HAP-1 (cell line): ENCODE measurements at regions not wholly inside any gene's neighbourhood (a gene's known extent, or its start where the extent isn't known, plus 50 kb on each side); places are given as distances from the start of the nearest gene placed in this dataset.
"Not testable (repeated sequence)": the region's sequence is repeated elsewhere in the genome, so short reads cannot be mapped to it uniquely, and the experiment has no call there.

Experiments
- DNase-seq, 2 experiments: peaks; one replicate each; pipeline ENCODE4 v3.0.0-alpha.2; 2016 to 2020; ENCODE audit warnings: low spot score in 2 of 2
- H3K27me3 ChIP-seq: fragments of 250-450 bp; sonication (Bioruptor Pico); 2 replicates; pipeline ENCODE4 v1.5.1; 2020; ENCODE audit warnings: low read depth, mild to moderate bottlenecking, moderate library complexity
- H3K36me3 ChIP-seq: fragments of 250-450 bp; sonication (Bioruptor Pico); replicated peaks from 2 replicates; pipeline ENCODE4 v1.5.1; 2020; ENCODE audit warnings: mild to moderate bottlenecking
- H3K4me1 ChIP-seq: fragments of 250-450 bp; sonication (Bioruptor Pico); 2 replicates; pipeline ENCODE4 v1.5.1; 2020; ENCODE audit warnings: mild to moderate bottlenecking
- H3K4me3 ChIP-seq: fragments of 250-450 bp; sonication (Bioruptor Pico); 2 replicates; pipeline ENCODE4 v1.5.1; 2020; ENCODE audit warnings: mild to moderate bottlenecking, moderate library complexity
- H3K9me3 ChIP-seq: fragments of 250-450 bp; sonication (Bioruptor Pico); 2 replicates; pipeline ENCODE4 v1.5.1; 2020; ENCODE audit warnings: mild to moderate bottlenecking, moderate library complexity
- in situ Hi-C: fragments of 300-500 bp; cut with MboI; formaldehyde crosslinking; loops from 3 replicates; pipeline ENCODE4 v1.14.3; 2020; ENCODE audit warnings: low sequenced_read_pairs, inconsistent platforms, mixed read lengths

DNA sequence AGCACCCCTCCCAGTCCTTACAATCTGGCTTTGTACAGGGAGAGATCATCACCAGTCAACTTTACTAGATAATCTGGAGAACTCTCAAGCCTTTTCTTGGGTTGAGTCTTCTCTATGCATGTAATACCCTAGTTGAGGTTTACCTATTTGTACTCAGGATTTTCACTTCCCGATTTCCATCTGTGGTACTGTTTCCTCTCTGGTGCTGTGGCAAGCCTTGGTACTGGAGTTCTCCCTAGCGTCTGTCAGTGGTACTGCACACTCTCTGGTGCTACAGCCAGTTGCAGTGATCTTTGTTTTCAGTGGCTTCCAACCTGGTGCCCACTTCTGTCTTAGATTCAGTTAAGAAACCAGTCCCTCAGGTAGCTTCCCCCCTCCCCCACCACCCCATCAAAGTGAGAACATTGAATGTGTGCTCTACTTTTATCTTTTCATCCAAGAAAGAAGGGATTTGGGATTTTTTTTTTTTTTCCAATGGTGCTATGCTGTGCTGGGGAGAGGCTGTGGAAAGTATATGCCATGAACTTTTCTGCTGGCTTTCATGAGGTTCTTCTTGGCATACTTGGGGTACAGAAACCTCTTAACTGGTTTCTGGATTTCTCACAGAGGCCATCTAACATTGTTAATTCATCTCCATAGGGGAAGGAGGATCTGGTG is 69.4 kb upstream of the EVL start:
- DNase-seq: peak; percentile 24 to 76

GRCh38 chr14:99996951-99997571 is 68.2 kb upstream of the EVL start:
- H3K27me3 ChIP-seq: no peaks in the 10 kb centered on the region
- no peaks in the 10 kb centered on the region for H3K4me1 ChIP-seq
- no peaks in the 10 kb centered on the region for H3K36me3 ChIP-seq
- DNase-seq: no peak
- H3K4me3 ChIP-seq: no peak overlapping the region
- no peaks in the 10 kb centered on the region for H3K9me3 ChIP-seq
- in situ Hi-C loops: no loop called here

More for the DNA sequence above, 69.4 kb upstream of the EVL start:
- Histone ChIP-seq H3K4me3 (no peak overlapping the region), H3K4me1 (no peaks in the 10 kb centered on the region), H3K9me3 (no peaks in the 10 kb centered on the region), H3K27me3 (no peaks in the 10 kb centered on the region), H3K36me3 (no peaks in the 10 kb centered on the region)
- in situ Hi-C loops: no loop called here

DNA sequence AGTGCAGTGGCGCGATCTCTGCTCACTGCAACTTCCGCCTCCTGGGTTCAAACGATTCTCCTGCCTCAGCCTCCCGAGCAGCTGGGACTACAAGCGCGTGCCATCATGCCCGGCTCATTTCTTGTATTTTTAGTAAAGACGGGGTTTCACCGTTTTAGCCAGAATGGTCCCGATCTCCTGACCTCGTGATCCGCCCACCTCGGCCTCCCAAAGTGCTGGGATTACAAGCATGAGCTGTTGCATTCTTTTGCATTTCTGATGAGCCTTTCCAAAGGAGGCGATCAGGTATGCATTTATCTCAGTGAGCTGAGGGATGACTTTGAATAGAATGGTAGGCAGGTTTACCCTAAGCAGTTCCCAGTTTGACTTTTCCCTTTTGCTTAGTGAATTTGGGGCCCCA is 64.8 kb upstream of the EVL start:
- H3K4me1 ChIP-seq, DNase-seq, H3K27me3 ChIP-seq, H3K36me3 ChIP-seq, H3K4me3 ChIP-seq, in situ Hi-C loops: not testable (repeated sequence)
- H3K9me3 ChIP-seq: peaks cover 18% of the 10 kb centered on the region

DNA sequence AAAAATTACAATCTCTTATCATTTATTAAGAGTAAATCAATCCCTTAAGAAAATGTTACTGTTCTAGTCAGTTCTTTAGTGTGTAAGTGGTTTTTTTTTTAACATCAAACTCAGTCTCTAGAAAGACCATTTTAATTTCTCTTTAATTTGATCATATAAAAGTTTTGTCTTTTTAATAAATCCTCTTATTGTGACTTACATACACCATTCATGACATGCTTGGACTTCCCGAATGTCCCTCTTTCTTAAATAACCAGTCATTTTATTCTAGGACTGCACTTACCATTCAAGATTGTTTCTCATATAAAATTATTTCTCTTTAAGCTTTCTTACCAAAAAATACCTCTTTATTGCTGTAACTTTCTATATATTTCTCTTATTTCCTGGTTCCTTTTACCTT is 60.8 kb upstream of the EVL start:
- Histone ChIP-seq H3K27me3 (no peaks in the 10 kb centered on the region), H3K9me3 (peaks cover 20% of the 10 kb centered on the region), H3K4me3 (no peak overlapping the region), H3K36me3 (no peaks in the 10 kb centered on the region), H3K4me1 (no peaks in the 10 kb centered on the region)
- DNase-seq: no peak
- in situ Hi-C loops: no loop called here

DNA sequence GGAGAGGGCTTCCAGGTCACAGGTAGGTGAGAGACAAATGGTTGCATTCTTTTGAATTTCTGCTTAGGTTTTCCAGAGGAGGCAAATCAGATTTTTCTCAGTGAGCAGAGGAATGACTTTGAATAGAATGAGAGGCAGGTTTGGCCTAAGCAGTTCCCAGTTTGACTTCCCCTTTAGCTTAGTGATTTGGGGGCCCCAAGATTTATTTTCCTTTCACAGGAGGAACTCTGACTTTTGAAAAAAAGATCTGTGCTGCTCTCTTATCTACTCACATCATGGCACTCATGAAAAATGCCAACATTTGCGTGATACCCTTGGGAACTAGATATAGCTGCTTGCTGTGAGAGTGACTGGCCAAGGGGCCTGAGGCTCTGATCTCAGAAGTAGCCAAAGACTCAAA is 58.0 kb upstream of the EVL start:
- no peaks in the 10 kb centered on the region for H3K36me3 ChIP-seq
- no peaks in the 10 kb centered on the region for H3K27me3 ChIP-seq
- DNase-seq: no peak
- no peaks in the 10 kb centered on the region for H3K4me1 ChIP-seq
- in situ Hi-C loops: no loop called here
- H3K4me3 ChIP-seq: no peak overlapping the region
- peaks cover 20% of the 10 kb centered on the region for H3K9me3 ChIP-seq

DNA sequence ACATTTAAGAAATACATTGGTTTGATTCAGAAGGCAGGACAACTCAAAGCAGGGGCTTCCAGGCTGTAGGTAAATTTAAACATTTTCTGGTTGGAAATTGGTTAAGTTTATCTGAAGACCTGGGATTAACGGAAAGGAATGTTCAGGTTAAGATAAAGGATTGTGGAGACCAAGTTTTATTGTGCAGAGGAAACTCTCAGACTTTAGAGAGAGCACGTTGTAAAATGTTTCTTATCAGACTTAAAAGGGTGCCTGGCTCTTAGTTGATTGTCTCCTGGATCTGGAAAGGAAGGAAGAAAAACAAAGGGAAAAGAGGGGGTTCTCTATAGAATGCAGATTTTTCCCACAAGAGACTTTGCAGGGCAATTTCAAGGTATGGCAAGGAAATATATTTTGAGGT is 55.4 kb upstream of the EVL start:
- in situ Hi-C loops, H3K36me3 ChIP-seq, H3K4me3 ChIP-seq, H3K27me3 ChIP-seq, H3K9me3 ChIP-seq, DNase-seq, H3K4me1 ChIP-seq: not testable (repeated sequence)

DNA sequence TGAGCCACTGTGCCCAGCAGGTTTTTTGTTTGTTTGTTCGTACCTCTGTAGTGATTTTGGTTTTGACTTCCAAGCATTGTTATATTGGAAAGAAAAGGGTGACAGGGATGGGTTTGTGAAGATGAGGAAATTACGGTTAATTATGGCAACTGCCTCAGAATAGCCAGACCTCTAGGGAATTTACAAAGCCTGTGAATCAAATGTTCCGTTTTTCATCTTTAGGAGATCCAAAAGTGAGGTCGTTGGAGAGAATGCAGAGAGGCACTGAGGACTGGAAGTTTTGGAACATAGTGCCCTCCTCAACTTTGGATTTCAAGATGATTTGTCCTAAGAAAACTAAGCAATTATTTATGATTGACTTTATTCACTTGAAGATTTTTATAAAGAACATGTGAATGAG is 54.5 kb upstream of the EVL start:
- Histone ChIP-seq H3K4me1 (no peaks in the 10 kb centered on the region), H3K27me3 (no peaks in the 10 kb centered on the region), H3K36me3 (no peaks in the 10 kb centered on the region), H3K4me3 (no peak overlapping the region), H3K9me3 (no peaks in the 10 kb centered on the region; the same call in 1 of the 2 replicates)
- in situ Hi-C loops: no loop called here
- DNase-seq: no peak

- in situ Hi-C loops: no loop called here
- no peaks in the 10 kb centered on the region for H3K27me3 ChIP-seq
- no peaks in the 10 kb centered on the region for H3K9me3 ChIP-seq
- no peak for DNase-seq
- H3K36me3 ChIP-seq: no peaks in the 10 kb centered on the region
- no peaks in the 10 kb centered on the region for H3K4me1 ChIP-seq
- no peak overlapping the region for H3K4me3 ChIP-seq
Observed at GRCh38 chr14:100011628-100012325, 53.4 kb upstream of the EVL start.

DNA sequence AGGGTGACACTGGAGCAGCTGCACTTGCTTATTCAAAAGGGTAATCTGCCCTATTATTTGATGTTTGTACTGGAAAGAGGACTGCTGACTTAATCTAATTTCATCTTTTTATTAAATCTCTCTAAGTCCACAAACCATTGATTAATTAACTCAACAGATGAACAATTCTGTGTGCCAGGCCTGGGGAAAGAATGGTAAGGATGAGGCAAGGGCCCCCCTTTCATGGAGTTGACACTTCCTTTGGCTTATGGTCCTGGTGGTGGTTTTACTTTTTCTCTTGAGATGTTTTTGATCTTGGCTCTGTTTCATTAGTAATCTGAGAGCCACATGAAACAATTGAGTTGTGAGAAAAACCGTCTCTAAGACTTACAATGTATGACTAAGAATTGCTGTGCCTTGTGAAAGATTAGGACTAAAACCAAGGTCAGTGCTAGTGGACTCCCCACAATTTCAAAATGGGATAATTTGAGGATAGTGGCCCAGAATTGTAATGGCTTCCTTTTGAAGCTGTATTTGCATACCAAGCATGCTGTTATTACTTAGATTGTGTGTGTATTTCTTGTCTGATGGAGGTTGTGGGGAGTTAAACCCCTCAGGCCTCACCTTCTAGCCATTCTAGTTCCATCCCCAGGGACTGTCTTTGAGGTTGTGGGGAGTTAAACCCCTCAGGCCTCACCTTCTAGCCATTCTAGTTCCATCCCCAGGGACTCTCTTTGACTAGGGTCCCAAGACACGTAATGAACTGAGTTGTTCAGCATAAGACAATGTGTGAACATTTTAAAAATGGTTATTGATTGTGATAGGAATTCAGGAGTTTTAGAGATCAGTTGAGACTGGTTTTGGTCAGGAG is 52.5 kb upstream of the EVL start:
- no peak for DNase-seq
- in situ Hi-C loops: no loop called here
- Histone ChIP-seq H3K4me3 (no peak overlapping the region), H3K36me3 (no peaks in the 10 kb centered on the region), H3K27me3 (no peaks in the 10 kb centered on the region), H3K9me3 (no peaks in the 10 kb centered on the region), H3K4me1 (no peaks in the 10 kb centered on the region)

DNA sequence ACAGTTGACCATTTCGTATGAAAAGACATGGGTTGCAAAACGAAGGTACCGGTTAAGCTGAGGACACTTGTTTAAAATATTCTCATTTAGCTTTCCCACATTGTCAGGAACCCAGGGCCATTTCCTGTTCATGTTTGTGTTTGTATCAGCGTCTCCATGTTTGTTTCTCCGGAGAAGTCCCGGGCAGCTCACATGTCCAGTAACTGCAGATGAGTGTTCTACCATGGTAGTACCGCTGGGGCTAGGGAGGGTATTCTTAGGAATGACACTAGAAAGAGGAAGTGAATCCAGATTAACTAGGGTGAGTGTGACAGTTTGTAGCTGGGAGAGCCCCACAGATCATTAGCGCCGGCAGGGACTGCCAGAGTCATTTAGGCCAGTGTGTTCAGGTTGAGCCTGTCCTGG is 50.0 kb upstream of the EVL start:
- in situ Hi-C loops: no loop called here
- Histone ChIP-seq H3K4me3 (no peak overlapping the region), H3K36me3 (no peaks in the 10 kb centered on the region), H3K27me3 (no peaks in the 10 kb centered on the region), H3K9me3 (no peaks in the 10 kb centered on the region), H3K4me1 (no peaks in the 10 kb centered on the region; the same call in 1 of the 2 replicates)
- DNase-seq: no peak
